ENCODE measurements at regions not wholly inside any gene's neighbourhood (a gene's known extent, or its start where the extent isn't known, plus 50 kb on each side); places are given as distances from the start of the nearest gene placed in this dataset.

GRCh38 chr7:96636342-96636860 lies 73.2 kb downstream of the SEM1 start:
- CTCF ChIA-PET = no interaction called here
- Histone ChIP-seq H3K4me1 (ENCODE audit: control insufficient read depth, insufficient read depth, low read length) (no peaks in the 10 kb centered on the region), H3K9me3 (replicated peaks; ENCODE audit: control insufficient read depth, insufficient read depth, low read length) (no peaks in the 10 kb centered on the region), H2AFZ (ENCODE audit: control insufficient read depth, low read depth, low read length) (no peak overlapping the region), H3K27me3 (replicated peaks in 1 of 2; ENCODE audit: control insufficient read depth in 2 of 2, insufficient read depth in 2 of 2, low read length in 1 of 2) (no peaks in the 10 kb centered on the region), H3K36me3 (ENCODE audit: control insufficient read depth in 2 of 2, insufficient read depth in 2 of 2, low read length in 1 of 2) (no peaks in the 10 kb centered on the region), H3K4me2 (ENCODE audit: control insufficient read depth, insufficient read depth) (no peak overlapping the region), H3K4me3 (no peak overlapping the region), H3K79me2 (ENCODE audit: control insufficient read depth, insufficient read depth, low read length) (no peaks in the 10 kb centered on the region), H3K27ac (ENCODE audit: control insufficient read depth, insufficient read depth) (no peak overlapping the region), H4K20me1 (ENCODE audit: control insufficient read depth, insufficient read depth) (no peaks in the 10 kb centered on the region), H3K9ac (ENCODE audit: control insufficient read depth, insufficient read depth, low read length) (no peak overlapping the region)
- 0% methylated on average over 1 of the region's 1 CpG for WGBS (ENCODE audit: insufficient coverage, insufficient replicate concordance, low lambda C conversion rate, missing lambda C conversion rate)
- ATAC-seq = no peak
- intact Hi-C loops (cut with micrococcal nuclease; ENCODE audit: unreplicated experiment) = no loop called here
- no peak for DNase-seq (ENCODE audit: low read depth, low spot score)
- no TSS peak for BruUV-seq (replicated peaks)
- RAD21 ChIA-PET (ENCODE audit: unreplicated experiment) = interaction anchor here (0.6 kb wide), 1 partner anchor 128 kb away, joined by 3 read pairs; no protein-coding TSS in a partner anchor
- no peak for FAIRE-seq
- in situ Hi-C loops (cut with MboI) = no loop called here
- SMC1A ChIA-PET (ENCODE audit: uncharacterized antibody, unreplicated experiment) = no interaction called here
- POLR2A ChIA-PET = no interaction called here
- TF ChIP-seq MAX (IDR thresholded peaks at IDR 0.05; ENCODE audit: low read depth, low read length) = no peak
- TF ChIP-seq ATF3 (IDR thresholded peaks at IDR 0.05; ENCODE audit: borderline replicate concordance, extremely low read depth, low read depth, low read length) = no peak
- no peak for TF ChIP-seq PRDM15 (CRISPR knock-in tag; IDR thresholded peaks at IDR 0.05)
- no peak for TF ChIP-seq ZBTB40 (IDR thresholded peaks at IDR 0.05; ENCODE audit: borderline replicate concordance)
- TF ChIP-seq ELK1 (IDR thresholded peaks at IDR 0.05; ENCODE audit: low read depth, low read length) = no peak
- TF ChIP-seq MEF2B (IDR thresholded peaks at IDR 0.05; ENCODE audit: partially characterized antibody, poor library complexity, severe bottlenecking) = no peak
- no peak for TF ChIP-seq ZZZ3 (IDR thresholded peaks at IDR 0.05; ENCODE audit: control insufficient read depth, insufficient read length, low read depth)
- no peak for TF ChIP-seq HSF1 (IDR thresholded peaks at IDR 0.05; ENCODE audit: low read depth, low read length)
- no peak for TF ChIP-seq HCFC1 (IDR thresholded peaks at IDR 0.05; ENCODE audit: low read length)
- TF ChIP-seq RFX5 (IDR thresholded peaks at IDR 0.05; ENCODE audit: low read depth, low read length) = no peak

Data from GM12878 (cell line).